Lower lobe of right lung (tissue), 2 donors: ENCODE measurements at regions not wholly inside any gene's neighbourhood (a gene's known extent, or its start where the extent isn't known, plus 50 kb on each side); places are given as distances from the start of the nearest gene placed in this dataset.

Experiments
- ATAC-seq, 2 donors: fragments of 200-7000 bp; cut with Tn5 transposase; one replicate each; pipeline ENCODE4 v1.9.1; 2020 to 2022; ENCODE audit warnings: mild to moderate bottlenecking in 2 of 2, moderate library complexity in 2 of 2
- DNase-seq: peaks from one replicate; pipeline ENCODE4 v3.0.0-alpha.2; 2020
- H3K27ac ChIP-seq: fragments of 200-600 bp; one replicate; pipeline ENCODE4 v1.8.0; 2022
- H3K27me3 ChIP-seq: fragments of 200-600 bp; one replicate; pipeline ENCODE4 v1.8.0; 2022; ENCODE audit warnings: low read depth
- H3K36me3 ChIP-seq: fragments of 200-600 bp; one replicate; pipeline ENCODE4 v1.8.0; 2022; ENCODE audit warnings: mild to moderate bottlenecking
- H3K4me1 ChIP-seq: fragments of 200-600 bp; one replicate; pipeline ENCODE4 v1.8.0; 2022
- H3K4me3 ChIP-seq: fragments of 200-600 bp; one replicate; pipeline ENCODE4 v1.8.0; 2022; ENCODE audit warnings: mild to moderate bottlenecking
- H3K9me3 ChIP-seq: fragments of 200-600 bp; one replicate; pipeline ENCODE4 v1.8.0; 2022
- CTCF ChIP-seq: fragments of 200-600 bp; IDR thresholded peaks from one replicate; pipeline ENCODE4 v1.8.0; 2022; ENCODE audit warnings: antibody characterized with exemption, mild to moderate bottlenecking
- intact Hi-C: fragments of 100-400 bp; cut with DNase I; formaldehyde crosslinking; loops from one replicate; pipeline ENCODE4 v1.11.0; 2022
- donor health status: DM: no; HTN: yes; CAD: no; lungs with severe emphysema.

GRCh38 chr12:115402443-115403180, 718.6 kb upstream of the TBX3 start:
- DNase-seq (no peak), ATAC-seq (no peak)
- Histone ChIP-seq H3K27me3 (no peaks in the 10 kb centered on the region), H3K27ac (no peak overlapping the region), H3K36me3 (no peaks in the 10 kb centered on the region), H3K9me3 (no peaks in the 10 kb centered on the region), H3K4me1 (no peaks in the 10 kb centered on the region), H3K4me3 (no peak overlapping the region)
- TF ChIP-seq CTCF, result no peak
- intact Hi-C loops, result no loop called here

GRCh38 chr12:115401761-115402160, 717.8 kb upstream of the TBX3 start:
- no peaks in the 10 kb centered on the region for H3K4me1 ChIP-seq

GRCh38 chr12:115400011-115400410, 716.0 kb upstream of the TBX3 start:
- intact Hi-C loops, result no loop called here
- ATAC-seq (no peak), DNase-seq (no peak)
- H3K36me3 ChIP-seq, result no peaks in the 10 kb centered on the region
- H3K27ac ChIP-seq, result no peak overlapping the region
- no peak for TF ChIP-seq CTCF
- peaks cover 10% of the 10 kb centered on the region for H3K9me3 ChIP-seq
- no peaks in the 10 kb centered on the region for H3K27me3 ChIP-seq
- no peaks in the 10 kb centered on the region for H3K4me1 ChIP-seq
- H3K4me3 ChIP-seq, result no peak overlapping the region

More at GRCh38 chr12:115401761-115402160, 717.8 kb upstream of the TBX3 start:
- Histone ChIP-seq H3K4me3 (no peak overlapping the region), H3K27me3 (no peaks in the 10 kb centered on the region), H3K36me3 (no peaks in the 10 kb centered on the region), H3K9me3 (peaks cover 6% of the 10 kb centered on the region), H3K27ac (no peak overlapping the region)
- DNase-seq (no peak), ATAC-seq (no peak)
- TF ChIP-seq CTCF, result no peak
- intact Hi-C loops, result no loop called here

- Histone ChIP-seq H3K27me3 (no peaks in the 10 kb centered on the region), H3K4me3 (no peak overlapping the region), H3K9me3 (peaks cover 10% of the 10 kb centered on the region), H3K4me1 (no peaks in the 10 kb centered on the region), H3K27ac (no peak overlapping the region), H3K36me3 (no peaks in the 10 kb centered on the region)
- no peak for TF ChIP-seq CTCF
- intact Hi-C loops, result no loop called here
- no peak for ATAC-seq
- no peak for DNase-seq
Observed at GRCh38 chr12:115398311-115398781, 714.4 kb upstream of the TBX3 start.

- intact Hi-C loops, result no loop called here
- ATAC-seq, result no peak
Observed at GRCh38 chr12:115396567-115396966, 712.6 kb upstream of the TBX3 start.

More at GRCh38 chr12:115396567-115396966, 712.6 kb upstream of the TBX3 start:
- no peak for DNase-seq
- Histone ChIP-seq H3K9me3 (peaks cover 10% of the 10 kb centered on the region), H3K4me3 (no peak overlapping the region), H3K27ac (no peak overlapping the region), H3K27me3 (no peaks in the 10 kb centered on the region), H3K36me3 (no peaks in the 10 kb centered on the region), H3K4me1 (no peaks in the 10 kb centered on the region)
- no peak for TF ChIP-seq CTCF
